Retina (tissue), 1 donor: ENCODE measurements at regions not wholly inside any gene's neighbourhood (a gene's known extent, or its start where the extent isn't known, plus 50 kb on each side); places are given as distances from the start of the nearest gene placed in this dataset.
"Not testable (repeated sequence)": the region's sequence is repeated elsewhere in the genome, so short reads cannot be mapped to it uniquely, and the experiment has no call there.

ENCODE experiments used
- DNase-seq: peaks from one replicate; pipeline ENCODE4 v3.0.0-alpha.2; 2016

DNA sequence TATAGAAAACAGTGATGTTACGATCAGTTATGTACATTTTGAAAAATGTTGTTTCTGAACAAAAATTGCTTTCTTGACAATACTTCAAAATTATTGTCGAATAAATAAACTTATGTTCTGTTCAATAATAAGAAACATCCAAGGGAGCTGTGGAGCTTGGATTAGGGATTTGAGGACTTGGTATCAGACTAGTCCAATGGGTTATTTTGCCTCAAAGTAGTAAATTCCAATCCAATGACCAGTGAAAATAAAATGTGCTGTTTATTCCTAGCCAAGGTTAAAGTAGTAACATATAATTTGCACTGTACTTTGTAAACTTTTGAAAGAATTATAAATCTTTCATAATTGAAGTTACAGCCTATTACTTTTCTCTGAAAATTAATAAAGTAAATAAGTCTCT is 79.1 kb upstream of the IVNS1ABP start:
- no peak for DNase-seq

DNA sequence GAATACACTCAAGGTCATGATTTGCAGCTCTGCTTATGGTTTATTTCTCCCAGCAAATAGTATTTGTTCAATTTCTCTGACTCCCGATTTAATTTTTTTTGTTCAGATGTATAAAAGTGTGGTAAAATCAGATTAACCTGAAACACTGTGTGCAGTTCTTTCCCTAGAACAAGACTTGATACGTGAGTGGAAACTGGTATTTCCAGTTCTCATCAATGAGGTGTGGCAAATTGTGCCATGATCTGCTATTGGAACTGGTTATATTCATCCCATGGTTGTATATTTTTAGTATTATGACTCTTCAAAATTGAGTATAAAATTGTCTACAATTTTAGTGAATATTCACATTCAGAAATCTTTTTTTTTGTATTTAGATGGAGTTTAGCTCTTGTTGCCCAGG is 76.8 kb upstream of the IVNS1ABP start:
- DNase-seq: no peak

DNA sequence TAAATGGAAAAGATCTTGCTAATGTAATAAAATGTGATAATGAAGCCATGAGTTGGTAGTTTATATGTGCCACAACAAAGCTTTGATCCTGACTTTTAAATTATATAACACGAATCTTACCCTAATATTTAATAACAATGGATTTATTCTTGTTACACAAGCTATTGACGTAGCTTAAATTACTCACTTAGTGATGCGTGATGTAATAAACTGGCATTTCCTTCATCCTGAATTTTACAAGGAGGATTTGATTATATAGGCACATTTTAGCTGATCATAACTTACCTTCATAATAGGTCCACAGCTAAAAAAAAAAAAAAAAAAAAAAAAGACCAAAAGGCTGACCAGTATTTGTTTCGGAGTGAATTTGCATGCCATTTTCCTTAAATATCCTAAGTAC is 76.2 kb upstream of the IVNS1ABP start:
- DNase-seq: no peak

DNA sequence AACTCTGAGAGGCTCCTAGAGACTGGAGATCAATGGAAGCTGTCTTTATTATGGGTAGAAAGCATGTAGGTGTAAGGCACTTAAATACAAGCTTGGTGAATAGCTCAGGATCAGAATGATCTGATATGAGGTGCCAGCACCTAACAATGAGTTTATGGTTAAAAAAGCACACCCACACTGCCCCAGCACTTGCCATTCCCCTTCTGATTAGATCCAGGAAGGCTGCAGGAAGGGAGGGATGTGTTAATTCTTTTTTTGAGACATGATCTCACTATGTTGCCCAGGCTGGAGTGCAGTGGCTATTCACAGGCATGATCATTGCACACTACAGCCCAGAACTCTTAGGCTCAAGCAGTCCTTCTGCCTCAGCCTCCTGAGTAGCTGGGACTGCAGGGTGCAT is 71.8 kb upstream of the IVNS1ABP start:
- no peak for DNase-seq

DNA sequence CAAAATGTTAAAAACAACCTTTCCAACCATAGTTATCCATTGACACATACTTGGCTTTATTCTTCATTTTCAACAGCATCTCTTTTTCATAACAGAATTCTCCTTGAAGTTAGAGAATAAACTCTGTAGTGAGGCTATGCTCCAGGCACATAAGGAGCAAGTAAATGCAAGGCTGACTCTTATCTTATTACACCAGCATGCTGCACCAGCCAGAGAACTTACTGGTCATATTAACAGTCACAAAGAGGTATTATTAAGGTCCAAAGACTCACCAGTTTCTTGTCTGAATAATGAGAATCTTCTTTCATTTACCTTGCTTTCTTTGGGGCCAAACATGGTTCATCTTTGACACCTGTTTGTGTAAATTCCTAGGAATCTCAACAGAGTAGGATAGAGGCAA is 71.3 kb upstream of the IVNS1ABP start:
- DNase-seq: no peak

DNA sequence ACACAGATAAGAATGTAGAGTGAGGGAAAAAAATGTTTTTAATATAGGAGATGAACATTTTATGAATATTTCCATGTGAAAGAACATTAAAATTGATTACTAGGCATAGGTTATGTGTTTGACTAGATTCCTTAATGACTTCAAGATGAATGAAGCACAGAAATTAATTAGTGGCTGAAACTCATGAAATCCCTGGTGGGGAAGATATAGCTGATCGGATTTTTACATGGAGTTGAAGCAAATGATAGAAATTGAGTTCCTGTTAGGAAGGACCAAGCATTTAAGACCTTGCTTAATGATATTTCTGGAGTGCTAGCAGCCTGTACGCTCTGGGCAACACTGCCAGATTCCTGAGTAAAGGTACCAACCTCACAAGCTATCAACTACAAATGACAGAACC is 68.9 kb upstream of the IVNS1ABP start:
- no peak for DNase-seq

DNA sequence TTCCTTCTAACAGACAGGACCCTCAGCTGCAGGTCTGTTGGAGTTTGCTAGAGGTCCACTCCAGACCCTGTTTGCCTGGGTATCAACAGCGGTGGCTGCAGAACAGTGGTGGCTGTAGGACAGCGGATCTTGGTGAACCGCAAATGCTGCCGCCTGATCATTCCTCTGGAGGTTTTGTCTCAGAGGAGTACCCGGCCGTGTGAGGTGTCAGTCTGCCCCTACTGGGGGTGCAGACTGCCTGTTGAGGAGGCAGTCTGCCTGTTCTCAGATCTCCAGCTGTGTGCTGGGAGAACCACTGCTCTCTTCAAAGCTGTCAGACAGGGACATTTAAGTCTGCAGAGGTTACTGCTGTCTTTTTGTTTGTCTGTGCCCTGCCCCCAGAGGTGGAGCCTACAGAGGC is 66.8 kb upstream of the IVNS1ABP start:
- DNase-seq: not testable (repeated sequence)

DNA sequence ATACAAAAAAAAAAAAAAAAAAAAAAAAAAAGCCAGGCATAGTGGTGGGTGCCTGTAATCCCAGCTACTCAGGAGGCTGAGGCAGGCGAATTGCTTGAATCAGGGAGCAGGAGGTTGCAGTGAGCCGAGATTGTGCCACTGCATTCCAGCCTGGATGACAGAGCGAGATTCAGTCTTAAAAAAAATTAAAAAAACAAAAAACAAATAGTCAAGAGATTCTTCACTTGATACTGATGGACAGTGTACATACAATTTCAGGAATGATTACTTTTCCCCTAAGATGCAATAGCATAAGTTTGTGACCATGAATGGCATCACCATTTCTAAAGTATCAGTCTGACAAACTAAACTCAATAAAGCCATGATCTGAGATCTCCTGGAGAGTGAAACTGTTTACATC is 60.8 kb upstream of the IVNS1ABP start:
- DNase-seq: no peak

DNA sequence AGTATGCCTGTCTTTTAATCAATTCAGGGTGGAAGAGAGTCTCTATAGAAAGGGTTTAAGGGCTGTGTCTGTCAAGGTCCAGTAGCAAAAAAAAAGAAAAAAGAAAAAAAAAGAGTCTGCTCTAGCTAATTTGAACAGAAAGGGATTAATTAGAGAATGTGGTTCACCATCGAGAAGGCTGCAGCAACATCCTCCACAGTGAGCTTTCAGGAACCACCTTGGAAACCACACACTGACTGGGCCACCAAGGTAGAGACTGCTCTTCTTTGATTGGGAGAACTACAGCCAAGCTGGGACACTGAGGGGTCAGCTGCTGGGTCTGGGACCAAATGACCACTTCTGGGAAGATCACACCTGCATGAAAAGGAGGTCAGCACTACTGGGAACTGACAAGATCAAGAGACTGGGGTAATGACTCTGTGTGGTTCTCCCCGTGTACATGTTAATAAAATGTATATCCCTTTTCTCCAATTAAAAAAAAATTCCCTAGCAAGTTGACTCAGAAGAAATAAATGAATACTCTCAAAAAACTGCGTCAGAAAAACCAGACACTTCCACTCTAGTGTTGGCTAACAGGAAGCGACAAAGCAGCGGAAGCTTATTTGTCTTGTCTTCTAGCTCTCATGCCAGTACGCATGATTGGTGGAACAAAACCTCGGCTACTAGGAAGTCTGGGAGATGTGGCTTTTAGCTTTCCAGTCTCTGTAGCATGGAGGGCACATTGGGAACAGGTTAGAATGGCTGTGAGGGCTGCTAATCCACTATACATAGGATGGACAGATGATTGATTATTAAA is 60.0 kb upstream of the IVNS1ABP start:
- peak; percentile 28 for DNase-seq

DNA sequence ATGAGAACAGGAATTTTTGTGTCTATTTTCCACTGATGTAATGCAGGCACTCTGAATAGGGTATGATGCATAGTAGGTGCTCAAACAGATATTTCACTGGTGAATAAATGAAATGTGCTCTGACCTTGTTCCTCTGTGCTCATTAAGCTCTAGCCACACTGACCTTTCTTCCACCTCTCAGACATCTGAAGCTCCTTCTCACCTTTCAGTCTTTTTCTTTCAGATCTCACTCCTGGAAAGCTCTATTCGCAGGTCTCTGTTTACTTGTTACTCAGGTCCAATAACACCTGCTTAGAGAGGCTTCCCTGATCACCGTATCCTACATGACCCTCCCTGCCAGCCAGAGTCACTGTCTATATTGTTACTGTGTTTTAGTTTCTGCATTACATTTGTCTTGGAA is 59.2 kb upstream of the IVNS1ABP start:
- DNase-seq: no peak

DNA sequence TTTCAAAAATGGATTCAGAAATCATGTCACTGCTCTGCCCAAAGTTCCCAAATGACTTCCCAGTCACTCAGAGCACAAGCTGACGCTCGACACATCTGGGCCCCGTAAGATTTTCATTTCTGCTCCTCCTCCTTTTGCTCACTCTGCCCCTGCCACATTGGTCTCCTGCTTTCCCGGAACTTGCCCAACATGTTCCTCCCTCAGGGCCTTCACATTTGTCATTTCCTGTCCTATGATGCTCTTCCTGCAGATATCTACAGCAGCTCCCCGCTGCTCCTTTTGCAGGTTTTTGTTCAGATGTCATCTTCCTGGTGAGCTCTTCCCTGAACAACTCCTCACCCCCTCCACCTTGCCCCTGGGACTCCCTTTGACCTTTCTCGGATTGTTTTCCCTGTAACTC is 58.5 kb upstream of the IVNS1ABP start:
- DNase-seq: no peak

DNA sequence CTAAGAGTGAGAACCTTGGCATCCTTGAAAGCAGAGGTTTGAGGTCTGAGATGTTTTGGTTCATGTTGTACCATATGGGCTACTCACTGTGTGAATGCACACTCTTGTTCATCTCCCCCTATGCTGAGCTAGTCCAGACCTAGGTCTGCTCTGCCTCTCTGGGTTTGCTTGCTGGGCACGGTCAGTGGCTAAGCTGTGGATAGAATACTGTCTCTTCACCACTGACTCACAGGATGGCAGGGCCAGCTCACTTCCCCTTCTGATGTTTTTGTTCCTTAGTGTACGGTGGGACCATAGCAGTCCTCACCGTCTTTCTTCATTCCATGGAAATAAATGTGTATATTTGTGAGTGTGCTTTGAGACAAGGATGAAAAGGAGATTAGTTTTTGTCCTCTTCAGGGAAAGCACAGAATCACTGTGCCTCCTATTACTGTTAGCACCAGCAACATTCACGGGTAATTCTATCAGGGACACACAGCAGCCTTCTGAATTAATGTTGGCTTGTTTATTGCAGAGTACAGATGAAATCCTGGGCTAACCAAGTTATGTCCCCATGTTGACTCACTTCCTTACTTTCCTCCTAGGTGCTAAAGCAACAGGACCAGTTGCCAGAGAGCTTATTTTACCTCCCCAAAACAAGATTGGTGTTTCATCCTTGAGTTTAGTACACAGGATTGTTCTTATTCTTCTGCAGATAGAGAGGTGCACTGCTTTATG is 56.9 kb upstream of the IVNS1ABP start:
- DNase-seq: no peak

DNA sequence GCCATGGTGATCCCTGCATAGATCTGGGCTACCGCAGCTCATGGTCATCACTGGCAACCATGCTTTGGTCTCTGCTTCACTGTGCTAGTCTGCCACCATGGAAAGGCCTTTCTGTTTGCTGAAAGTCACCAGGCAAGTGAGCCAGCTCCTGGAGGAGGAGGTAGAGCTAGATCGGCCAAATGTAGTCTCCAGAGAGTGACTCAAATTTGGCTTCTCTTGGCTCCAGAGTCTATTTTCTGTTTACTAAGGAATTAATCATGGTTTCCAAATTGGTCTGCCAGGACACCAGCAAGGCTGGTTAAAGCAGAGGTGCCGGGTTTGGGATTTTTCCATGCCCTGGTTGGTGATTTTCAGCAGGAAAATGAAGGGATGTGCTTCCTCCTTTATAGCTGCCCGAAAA is 52.7 kb upstream of the IVNS1ABP start:
- DNase-seq: no peak

DNA sequence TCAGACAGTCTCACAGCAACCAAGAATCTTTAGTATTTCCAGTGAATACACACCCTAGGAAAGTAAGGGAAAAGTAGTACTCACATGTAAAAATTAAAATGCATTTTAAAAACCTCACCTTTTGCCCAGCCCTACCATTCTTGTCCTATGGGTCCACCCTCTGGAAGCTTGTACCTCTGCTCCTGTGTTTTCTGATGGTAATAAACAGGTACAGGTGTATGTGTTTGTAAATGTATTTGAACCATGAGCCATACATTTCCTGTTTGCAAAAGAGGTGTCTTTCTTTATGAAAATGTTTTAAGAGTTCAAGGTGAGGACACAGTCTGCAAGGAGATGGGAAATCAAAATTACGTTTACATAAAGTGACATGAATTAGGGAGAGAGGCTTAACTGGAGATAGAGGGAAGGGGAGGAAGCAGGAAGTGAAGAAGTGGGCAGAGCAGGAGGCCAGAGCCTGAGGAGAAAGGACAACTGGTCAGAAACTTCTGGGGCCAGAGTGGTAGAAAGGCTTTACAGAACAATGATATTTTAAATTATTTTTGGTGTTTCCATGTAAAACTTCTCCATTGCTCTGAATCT is 52.0 kb upstream of the IVNS1ABP start:
- DNase-seq: no peak

DNA sequence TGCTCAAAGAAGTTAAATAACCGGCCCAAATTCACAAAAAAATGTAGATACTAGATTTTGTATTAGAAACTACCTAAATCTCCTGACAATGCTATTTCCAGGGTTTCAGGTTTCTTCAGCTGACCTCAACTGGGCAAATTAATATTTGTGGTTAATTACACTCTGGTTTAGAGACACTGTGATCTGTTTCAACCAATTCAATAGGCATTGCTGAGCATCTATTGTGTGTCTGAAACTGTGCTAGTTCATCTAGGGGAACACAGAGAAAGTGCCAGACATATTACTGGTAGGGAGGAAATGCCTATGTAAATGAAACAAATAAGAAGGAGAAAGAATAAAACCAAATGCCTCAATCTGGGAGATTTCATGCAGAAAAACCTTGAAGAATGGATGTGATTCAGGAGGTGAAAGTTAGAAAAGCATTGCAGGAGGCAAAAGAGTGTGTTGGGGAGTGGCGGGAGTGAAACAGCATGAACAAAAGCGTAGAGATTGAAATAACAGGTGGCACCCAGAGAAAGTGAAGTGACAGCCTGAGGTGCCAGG is 51.3 kb upstream of the IVNS1ABP start:
- no peak for DNase-seq

DNA sequence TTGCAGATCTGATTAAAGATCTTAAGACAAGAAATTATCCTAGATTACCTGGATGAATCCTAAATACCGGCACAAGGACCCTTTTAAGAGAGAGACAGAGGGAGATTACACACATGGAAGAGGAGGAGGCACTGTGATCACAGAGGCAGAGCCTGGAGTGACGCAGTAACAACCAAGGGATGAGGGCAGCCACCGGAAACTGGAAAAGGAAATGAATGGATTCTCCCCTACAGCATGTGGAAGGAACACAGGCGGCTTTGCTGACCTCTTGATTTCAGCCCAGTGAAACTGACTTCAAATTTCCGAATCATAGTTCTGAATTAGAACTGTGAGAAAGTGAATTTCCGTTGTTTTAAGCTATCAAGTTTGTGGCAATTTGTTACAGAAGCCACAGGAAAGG is 50.2 kb upstream of the IVNS1ABP start:
- DNase-seq: no peak
